GM12874 (cell line): ENCODE measurements at regions not wholly inside any gene's neighbourhood (a gene's known extent, or its start where the extent isn't known, plus 50 kb on each side); places are given as distances from the start of the nearest gene placed in this dataset.

ENCODE experiments used
- CTCF ChIP-seq: IDR thresholded peaks from 2 replicates; pipeline ENCODE4 v1.5.1; 2011; ENCODE audit warnings: low read depth, mild to moderate bottlenecking, control low read depth, low read length, moderate library complexity; ENCODE audit not compliant: insufficient read depth

DNA sequence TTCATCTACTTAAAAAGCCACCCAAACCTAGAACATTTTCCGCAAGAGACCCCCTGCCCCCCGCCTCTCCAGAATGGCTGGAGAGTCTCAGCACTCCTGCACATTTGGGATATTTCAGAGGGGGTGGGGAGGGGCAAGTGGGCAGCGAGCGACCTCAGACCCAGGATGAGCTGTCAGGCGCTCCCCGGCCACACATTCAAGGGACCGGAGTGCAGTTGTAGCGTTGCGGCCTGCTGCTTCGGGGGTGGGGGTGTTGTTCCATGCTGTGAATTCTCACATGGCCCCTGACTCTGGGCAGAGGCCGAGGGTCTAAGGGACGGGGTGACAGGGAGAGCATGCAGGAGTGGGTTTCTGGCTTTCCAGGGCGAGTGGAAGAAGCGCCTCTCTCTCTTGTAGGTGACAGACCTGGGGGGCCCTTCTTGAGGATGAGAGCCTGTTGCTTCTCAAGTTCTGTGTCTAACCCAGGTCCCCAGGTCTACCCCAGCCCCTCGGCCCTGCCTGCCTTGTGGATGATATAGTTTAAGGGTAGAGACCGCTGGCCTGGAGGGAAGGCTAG, 231.2 kb downstream of the SEC14L1 start:
- TF ChIP-seq CTCF: no peak

- no peak for TF ChIP-seq CTCF
These were observed 231.9 kb downstream of the SEC14L1 start for GRCh38 chr17:77372444-77373298.

GRCh38 chr17:77373299-77374169, 232.8 kb downstream of the SEC14L1 start:
- TF ChIP-seq CTCF: no peak

- TF ChIP-seq CTCF: 0 out of 2 replicates have a peak, but pooled peaks have one; percentile 16
These were observed 233.6 kb downstream of the SEC14L1 start for GRCh38 chr17:77374170-77374936.

DNA sequence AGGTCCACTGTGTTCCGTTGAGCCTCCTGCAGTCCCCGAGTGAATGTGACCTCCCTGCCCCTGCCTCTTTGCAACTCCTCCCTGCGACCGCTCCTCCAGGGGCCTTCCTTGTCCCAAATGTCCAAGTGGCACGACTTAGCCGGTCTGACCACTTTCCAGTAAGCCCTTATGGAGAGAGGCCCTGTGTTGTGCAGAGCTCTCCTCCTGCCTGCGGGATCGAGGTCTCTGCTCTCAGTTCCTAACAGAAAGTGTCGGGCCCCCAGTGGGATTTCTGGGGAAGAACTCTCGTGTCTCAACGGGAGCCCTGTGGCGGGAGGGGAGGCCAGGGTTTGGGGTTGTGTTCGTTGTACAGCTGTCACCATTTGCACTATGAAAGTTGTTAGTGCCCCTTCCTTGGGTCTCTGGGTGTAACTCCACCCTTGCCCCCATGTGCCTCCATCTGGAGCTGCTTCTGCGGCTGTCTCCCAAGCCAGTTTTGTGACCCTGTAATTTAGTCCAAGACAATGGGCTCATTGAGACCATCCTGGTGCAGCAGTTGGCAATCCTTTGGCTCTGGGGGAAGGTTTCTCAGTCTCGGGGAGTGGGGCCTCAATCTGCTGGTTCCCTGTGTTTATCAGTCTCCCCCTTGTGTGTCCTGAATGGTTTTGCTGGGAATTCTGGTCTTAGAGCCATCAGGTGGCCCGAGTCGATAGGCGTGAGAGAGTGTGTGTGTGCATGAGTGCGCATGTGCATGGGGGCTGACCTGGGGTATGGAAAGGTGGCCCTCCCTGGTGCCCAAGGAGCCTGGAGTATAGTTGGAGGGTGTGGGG, 234.5 kb downstream of the SEC14L1 start:
- TF ChIP-seq CTCF: no peak

DNA sequence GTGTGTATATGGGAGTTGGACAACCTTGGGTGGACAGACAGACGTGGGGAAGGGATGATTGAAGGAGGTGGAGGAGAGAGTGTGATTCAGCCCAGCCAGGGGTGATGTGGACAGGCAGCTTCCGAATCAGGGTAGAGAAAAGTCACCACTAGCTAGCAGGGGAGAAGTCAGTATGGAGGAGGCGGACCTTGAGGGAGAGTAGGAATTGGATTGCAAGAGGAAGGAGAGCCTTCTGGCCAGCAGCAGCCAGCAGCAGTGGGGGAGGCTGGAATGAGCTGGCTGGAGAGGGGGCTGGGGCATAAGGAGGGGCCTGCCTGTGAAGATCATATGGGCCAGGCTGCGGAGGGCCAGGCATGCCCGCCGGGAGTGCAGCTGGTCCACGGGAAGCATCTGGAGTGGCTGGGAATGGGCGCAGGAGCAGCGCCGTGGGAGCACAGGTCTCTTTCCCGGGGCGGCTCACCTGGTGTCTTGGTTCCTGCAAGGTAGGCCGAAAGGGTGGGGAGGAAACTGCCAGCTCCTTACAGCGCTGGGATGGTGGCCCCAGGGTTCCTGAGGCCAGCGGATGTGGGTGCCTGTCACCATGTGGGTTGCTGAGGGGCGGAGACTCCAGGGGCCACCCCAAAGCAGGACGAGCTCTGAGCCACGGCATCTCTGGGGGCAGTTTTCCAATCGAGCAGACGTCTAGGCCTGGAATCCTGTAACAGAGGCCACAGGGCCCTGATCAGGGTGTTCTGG, 235.3 kb downstream of the SEC14L1 start:
- no peak for TF ChIP-seq CTCF
